Loucy (cell line): ENCODE measurements at regions not wholly inside any gene's neighbourhood (a gene's known extent, or its start where the extent isn't known, plus 50 kb on each side); places are given as distances from the start of the nearest gene placed in this dataset.

ENCODE experiments used
- CTCF ChIP-seq: fragments of 200-600 bp; sonication (generic); conservative IDR thresholded peaks from 2 replicates; pipeline ENCODE4 v1.5.1; 2014; ENCODE audit warnings: mild to moderate bottlenecking, antibody characterized with exemption, low read length
- EZH2phosphoT487 ChIP-seq: fragments of 200-600 bp; IDR thresholded peaks from 2 replicates; pipeline ENCODE4 v1.6.1; 2018; ENCODE audit warnings: antibody characterized with exemption, mild to moderate bottlenecking, moderate library complexity, borderline replicate concordance

GRCh38 chr3:74904646-74905045 lies 290.2 kb upstream of the CNTN3 start:
- TF ChIP-seq CTCF: no peak
- no peak for TF ChIP-seq EZH2phosphoT487
